KMS-11 (cell line): ENCODE measurements at regions not wholly inside any gene's neighbourhood (a gene's known extent, or its start where the extent isn't known, plus 50 kb on each side); places are given as distances from the start of the nearest gene placed in this dataset.

ENCODE experiments used
- H2AFZ ChIP-seq: fragments of 200-600 bp; sonication (generic); 2 replicates; pipeline ENCODE4 v1.6.1; 2016; ENCODE audit warnings: antibody characterized with exemption, mixed run types, low read depth
- H3K27ac ChIP-seq: fragments of 200-600 bp; sonication (generic); 2 replicates; pipeline ENCODE4 v1.6.1; 2016; ENCODE audit warnings: mild to moderate bottlenecking, mixed run types
- H3K27me3 ChIP-seq: fragments of 200-600 bp; sonication (generic); 2 replicates; pipeline ENCODE4 v1.6.1; 2017; ENCODE audit warnings: mild to moderate bottlenecking, low read depth, mixed run types, moderate library complexity; ENCODE audit not compliant: insufficient read depth
- H3K36me3 ChIP-seq: fragments of 200-600 bp; sonication (generic); 2 replicates; pipeline ENCODE4 v1.6.1; 2017; ENCODE audit warnings: mild to moderate bottlenecking, mixed run types; ENCODE audit not compliant: insufficient read depth
- H3K4me1 ChIP-seq: fragments of 200-600 bp; sonication (generic); 2 replicates; pipeline ENCODE4 v1.6.1; 2016; ENCODE audit warnings: mild to moderate bottlenecking, low read depth, mixed run types; ENCODE audit not compliant: poor library complexity, severe bottlenecking
- H3K4me2 ChIP-seq: fragments of 200-600 bp; sonication (generic); 2 replicates; pipeline ENCODE4 v1.7.0; 2016; ENCODE audit warnings: mild to moderate bottlenecking, mixed run types
- H3K4me3 ChIP-seq: fragments of 200-600 bp; sonication (generic); IDR thresholded peaks from 2 replicates; pipeline ENCODE4 v1.6.1; 2017; ENCODE audit warnings: low read depth, low read length, mixed read lengths; ENCODE audit not compliant: insufficient read depth
- H3K79me2 ChIP-seq: fragments of 200-600 bp; sonication (generic); 2 replicates; pipeline ENCODE4 v1.6.1; 2016; ENCODE audit warnings: low read depth, mixed run types; ENCODE audit not compliant: insufficient read depth
- H3K9ac ChIP-seq: fragments of 200-600 bp; sonication (generic); 2 replicates; pipeline ENCODE4 v1.6.1; 2016; ENCODE audit warnings: mild to moderate bottlenecking, mixed run types
- H4K20me1 ChIP-seq: fragments of 200-600 bp; sonication (generic); 2 replicates; pipeline ENCODE4 v1.6.1; 2016; ENCODE audit warnings: mild to moderate bottlenecking, mixed run types; ENCODE audit not compliant: insufficient read depth
- CTCF ChIP-seq: fragments of 200-600 bp; sonication (generic); conservative IDR thresholded peaks from 2 replicates; pipeline ENCODE4 v1.6.1; 2017; ENCODE audit warnings: low read depth, mild to moderate bottlenecking, antibody characterized with exemption, low read length, moderate library complexity, mixed read lengths

GRCh38 chr20:58069796-58070663, 158.4 kb downstream of the ANKRD60 start:
- Histone ChIP-seq H3K27me3 (peaks cover 3% of the 10 kb centered on the region; the same call in 1 of the 2 replicates), H3K27ac (no peak overlapping the region), H3K4me2 (no peak overlapping the region), H2AFZ (no peak overlapping the region), H3K36me3 (no peaks in the 10 kb centered on the region), H3K4me3 (no peak overlapping the region), H3K79me2 (no peaks in the 10 kb centered on the region), H4K20me1 (no peaks in the 10 kb centered on the region), H3K9ac (no peak overlapping the region), H3K4me1 (no peaks in the 10 kb centered on the region)
- no peak for TF ChIP-seq CTCF

- Histone ChIP-seq H3K4me1 (no peaks in the 10 kb centered on the region), H4K20me1 (no peaks in the 10 kb centered on the region), H3K36me3 (no peaks in the 10 kb centered on the region), H3K27me3 (no peaks in the 10 kb centered on the region; the same call in 1 of the 2 replicates), H3K79me2 (no peaks in the 10 kb centered on the region), H2AFZ (no peak overlapping the region), H3K9ac (no peak overlapping the region), H3K4me3 (no peak overlapping the region), H3K4me2 (no peak overlapping the region), H3K27ac (no peak overlapping the region)
- TF ChIP-seq CTCF = no peak
Measured at GRCh38 chr20:58069207-58069606, 159.2 kb downstream of the ANKRD60 start.

- no peak for TF ChIP-seq CTCF
- no peak overlapping the region for H3K27ac ChIP-seq
Measured at GRCh38 chr20:58065508-58066361, 162.7 kb downstream of the ANKRD60 start.

GRCh38 chr20:58064411-58065010, 163.9 kb downstream of the ANKRD60 start:
- Histone ChIP-seq H3K9ac (no peak overlapping the region), H4K20me1 (no peaks in the 10 kb centered on the region), H3K4me3 (no peak overlapping the region), H3K36me3 (no peaks in the 10 kb centered on the region), H3K27ac (no peak overlapping the region), H3K79me2 (no peaks in the 10 kb centered on the region), H3K4me2 (no peak overlapping the region), H2AFZ (no peak overlapping the region), H3K4me1 (no peaks in the 10 kb centered on the region), H3K27me3 (no peaks in the 10 kb centered on the region; the same call in 1 of the 2 replicates)
- TF ChIP-seq CTCF = no peak

More at GRCh38 chr20:58065508-58066361, 162.7 kb downstream of the ANKRD60 start:
- Histone ChIP-seq H3K36me3 (no peaks in the 10 kb centered on the region), H3K27me3 (no peaks in the 10 kb centered on the region; the same call in 1 of the 2 replicates), H3K9ac (no peak overlapping the region), H3K4me3 (no peak overlapping the region), H3K4me2 (no peak overlapping the region), H2AFZ (no peak overlapping the region), H3K79me2 (no peaks in the 10 kb centered on the region), H4K20me1 (no peaks in the 10 kb centered on the region), H3K4me1 (no peaks in the 10 kb centered on the region)
